Coronary artery (tissue), 2 donors: ENCODE measurements at regions not wholly inside any gene's neighbourhood (a gene's known extent, or its start where the extent isn't known, plus 50 kb on each side); places are given as distances from the start of the nearest gene placed in this dataset.

Experiments
- DNase-seq: peaks from one replicate; pipeline ENCODE4 v3.0.0-alpha.2; 2017; ENCODE audit warnings: low spot score
- H3K27ac ChIP-seq, 2 donors: fragments of 200-600 bp; sonication (generic); one replicate each; pipeline ENCODE4 v1.5.1; 2016 to 2019
- H3K4me3 ChIP-seq: fragments of 200-600 bp; sonication (generic); 2 replicates; pipeline ENCODE4 v1.5.1; 2016; ENCODE audit warnings: mild to moderate bottlenecking, moderate library complexity
- TF ChIP-seq, protein P1 (sequence below): fragments of 200-600 bp; sonication (generic); IDR thresholded peaks from one replicate; pipeline ENCODE4 v1.5.1; 2019; ENCODE audit warnings: antibody characterized with exemption

DNA sequence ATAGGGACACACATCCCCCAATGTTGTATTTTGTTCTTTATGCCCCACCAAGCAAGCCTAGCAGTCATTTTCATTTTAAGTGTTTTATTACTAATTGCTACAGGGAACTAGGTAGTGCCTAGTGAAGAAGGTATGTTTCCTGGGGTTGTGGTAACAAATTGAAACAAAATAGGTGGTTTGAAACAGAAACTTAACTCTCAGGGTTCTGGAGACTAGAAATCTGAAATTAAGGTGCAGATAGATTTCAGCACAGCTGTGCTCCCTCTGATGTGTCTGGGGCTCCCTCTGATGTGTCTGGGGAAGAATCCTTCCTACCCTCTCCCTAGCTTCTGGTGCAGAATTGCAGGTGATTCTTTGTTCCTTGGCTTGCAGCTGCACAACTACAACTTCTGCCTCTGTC lies 390.1 kb downstream of the ZFHX3 start:
- TF ChIP-seq, protein P1, sequence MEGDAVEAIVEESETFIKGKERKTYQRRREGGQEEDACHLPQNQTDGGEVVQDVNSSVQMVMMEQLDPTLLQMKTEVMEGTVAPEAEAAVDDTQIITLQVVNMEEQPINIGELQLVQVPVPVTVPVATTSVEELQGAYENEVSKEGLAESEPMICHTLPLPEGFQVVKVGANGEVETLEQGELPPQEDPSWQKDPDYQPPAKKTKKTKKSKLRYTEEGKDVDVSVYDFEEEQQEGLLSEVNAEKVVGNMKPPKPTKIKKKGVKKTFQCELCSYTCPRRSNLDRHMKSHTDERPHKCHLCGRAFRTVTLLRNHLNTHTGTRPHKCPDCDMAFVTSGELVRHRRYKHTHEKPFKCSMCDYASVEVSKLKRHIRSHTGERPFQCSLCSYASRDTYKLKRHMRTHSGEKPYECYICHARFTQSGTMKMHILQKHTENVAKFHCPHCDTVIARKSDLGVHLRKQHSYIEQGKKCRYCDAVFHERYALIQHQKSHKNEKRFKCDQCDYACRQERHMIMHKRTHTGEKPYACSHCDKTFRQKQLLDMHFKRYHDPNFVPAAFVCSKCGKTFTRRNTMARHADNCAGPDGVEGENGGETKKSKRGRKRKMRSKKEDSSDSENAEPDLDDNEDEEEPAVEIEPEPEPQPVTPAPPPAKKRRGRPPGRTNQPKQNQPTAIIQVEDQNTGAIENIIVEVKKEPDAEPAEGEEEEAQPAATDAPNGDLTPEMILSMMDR = no peak
- no peak overlapping the region for H3K4me3 ChIP-seq
- no peak for DNase-seq
- H3K27ac ChIP-seq = no peak overlapping the region

DNA sequence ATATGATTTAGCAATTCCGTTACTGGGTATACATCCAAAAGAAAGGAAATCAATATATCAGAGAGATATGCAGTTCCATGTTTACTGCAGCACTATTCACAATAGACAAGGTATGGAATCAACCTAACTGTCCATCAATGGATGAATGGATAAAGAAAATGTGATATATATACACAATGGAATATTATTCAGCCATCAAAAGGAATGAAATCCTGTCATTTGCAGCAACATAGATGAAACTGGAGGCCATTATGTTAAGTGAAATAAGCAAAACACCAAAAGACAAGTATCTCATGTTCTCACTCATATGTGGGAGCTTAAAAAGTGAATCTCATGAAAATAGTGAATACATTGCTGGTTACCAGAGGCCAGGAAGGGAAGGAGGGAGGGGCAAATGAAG lies 390.8 kb downstream of the ZFHX3 start:
- TF ChIP-seq, protein P1 = no peak
- H3K27ac ChIP-seq = no peak overlapping the region

DNA sequence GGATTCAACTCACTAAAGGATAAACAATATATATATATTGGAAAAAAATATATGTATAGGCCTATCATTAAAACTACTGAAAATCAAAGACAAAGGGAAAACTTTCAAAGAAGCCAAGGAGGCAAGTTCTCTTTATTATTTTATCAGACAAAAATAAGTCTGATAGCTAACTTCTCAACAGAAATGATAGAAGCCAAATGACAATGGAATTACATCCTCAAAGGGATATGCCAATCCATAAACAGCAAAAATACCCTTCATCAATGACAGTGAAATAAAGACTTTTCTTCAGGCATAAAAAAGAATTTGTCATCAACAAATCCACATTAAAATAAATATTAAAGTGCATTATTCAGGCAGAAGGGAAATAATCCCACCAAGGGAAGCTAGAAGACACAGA lies 393.4 kb downstream of the ZFHX3 start:
- H3K4me3 ChIP-seq = no peak overlapping the region
- TF ChIP-seq, protein P1 = no peak
- no peak overlapping the region for H3K27ac ChIP-seq
- DNase-seq = no peak

More for the DNA sequence above, 390.8 kb downstream of the ZFHX3 start:
- no peak overlapping the region for H3K4me3 ChIP-seq
- DNase-seq = no peak

DNA sequence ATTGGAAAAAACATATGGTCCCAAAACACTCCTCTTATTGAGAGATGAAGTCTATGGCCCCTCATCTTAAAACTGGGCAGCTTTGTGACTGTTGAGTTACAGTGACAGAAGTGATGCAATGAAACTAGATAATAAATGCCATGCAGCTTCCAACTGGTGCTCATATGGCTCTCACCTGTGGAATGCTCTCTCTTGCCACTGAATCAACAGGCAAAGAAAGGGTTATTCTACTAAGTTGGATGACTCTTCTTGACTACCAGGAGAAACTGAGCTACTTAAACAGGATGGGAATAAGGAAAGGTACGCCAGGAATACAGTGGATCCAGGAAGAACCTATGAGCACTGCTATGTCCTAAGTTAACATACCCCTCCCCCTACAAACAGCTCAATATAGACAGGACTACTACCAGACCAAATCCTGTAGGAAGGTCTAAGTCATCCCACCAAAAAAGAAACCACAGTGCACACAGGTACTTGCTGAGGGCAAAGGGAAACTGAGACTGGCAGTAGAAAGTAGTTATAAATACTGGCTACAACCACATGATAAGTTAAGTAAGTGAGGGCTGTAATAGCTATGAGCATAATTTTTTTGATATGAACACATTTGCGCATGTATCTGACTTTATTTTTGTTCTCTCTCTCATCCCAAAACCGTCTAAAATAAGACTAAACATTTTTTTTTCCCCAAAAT lies 398.5 kb downstream of the ZFHX3 start:
- DNase-seq = no peak
- H3K27ac ChIP-seq = no peak overlapping the region
- TF ChIP-seq, protein P1 = no peak
- no peak overlapping the region for H3K4me3 ChIP-seq

DNA sequence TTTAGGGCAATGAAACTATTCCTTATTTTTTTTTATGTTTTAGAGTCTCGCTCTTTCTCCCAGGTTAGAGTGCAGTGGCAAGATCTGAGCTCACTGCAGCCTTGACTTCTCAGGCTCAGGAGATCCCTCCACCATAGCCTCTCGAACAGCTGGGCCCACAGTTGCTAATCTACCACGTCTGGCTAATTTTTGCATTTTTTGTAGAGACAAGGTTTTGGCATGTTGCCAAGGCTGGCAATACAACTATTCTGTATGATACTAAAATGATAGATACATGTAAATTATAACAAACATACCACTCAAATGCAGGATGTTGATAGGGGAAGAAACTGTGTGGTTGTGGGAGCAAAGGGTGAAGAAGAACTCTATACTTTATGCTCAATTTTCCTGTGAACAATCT lies 401.3 kb downstream of the ZFHX3 start:
- DNase-seq = no peak
- TF ChIP-seq, protein P1 = no peak
- Histone ChIP-seq H3K27ac (no peak overlapping the region), H3K4me3 (no peak overlapping the region)

DNA sequence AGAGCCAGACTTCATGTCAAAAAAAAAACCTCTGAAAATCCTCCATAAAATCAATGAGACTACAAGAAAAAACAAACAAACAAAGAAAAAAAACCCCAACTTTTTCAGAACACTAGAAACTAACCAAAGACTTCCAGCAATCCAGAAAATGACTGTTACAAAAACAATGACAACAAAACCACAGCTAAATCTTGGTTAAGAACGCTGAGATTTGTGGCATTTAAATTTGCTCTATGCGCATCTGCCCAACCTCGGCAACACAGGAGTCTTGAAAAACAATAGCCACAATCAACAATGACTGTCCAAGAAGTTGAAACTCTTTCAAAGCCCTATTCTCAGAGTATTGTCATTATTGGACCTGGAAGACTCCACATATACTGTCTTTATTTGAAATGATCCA lies 402.4 kb downstream of the ZFHX3 start:
- Histone ChIP-seq H3K27ac (no peak overlapping the region), H3K4me3 (no peak overlapping the region)
- TF ChIP-seq, protein P1 = no peak
- no peak for DNase-seq

DNA sequence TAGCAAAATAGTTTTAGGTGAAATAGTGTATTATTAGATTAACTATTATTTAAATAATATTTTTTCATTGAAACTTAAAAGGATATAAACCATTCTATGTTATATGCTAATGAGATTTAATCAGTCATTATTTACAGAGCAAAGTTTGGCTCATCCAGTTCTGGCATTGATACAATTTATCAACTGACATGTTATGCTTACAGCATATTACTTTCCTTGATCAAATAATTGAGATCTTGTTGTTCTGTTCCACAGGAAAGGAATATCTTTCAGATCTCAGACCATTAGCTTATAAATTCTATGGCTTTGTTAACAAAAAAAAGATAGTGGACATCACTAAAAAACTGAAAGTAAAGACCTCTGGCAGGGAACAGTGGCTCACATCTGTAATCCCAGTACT lies 403.0 kb downstream of the ZFHX3 start:
- DNase-seq = no peak
- Histone ChIP-seq H3K4me3 (no peak overlapping the region), H3K27ac (no peak overlapping the region)
- TF ChIP-seq, protein P1 = no peak
